BLaER1 (cell line): ENCODE measurements at regions not wholly inside any gene's neighbourhood (a gene's known extent, or its start where the extent isn't known, plus 50 kb on each side); places are given as distances from the start of the nearest gene placed in this dataset.

ENCODE experiments used
- H3K27ac ChIP-seq: shearing (Covaris generic); formaldehyde crosslinking; 2 replicates; pipeline ENCODE4 v1.8.1; 2022
- H3K27me3 ChIP-seq: shearing (Covaris generic); formaldehyde crosslinking; 2 replicates; pipeline ENCODE4 v1.8.1; 2022
- H3K36me3 ChIP-seq: shearing (Covaris generic); formaldehyde crosslinking; 2 replicates; pipeline ENCODE4 v1.8.1; 2022
- H3K4me1 ChIP-seq: shearing (Covaris generic); formaldehyde crosslinking; 2 replicates; pipeline ENCODE4 v1.8.1; 2022
- H3K4me2 ChIP-seq: shearing (Covaris generic); formaldehyde crosslinking; 2 replicates; pipeline ENCODE4 v1.8.1; 2022
- H3K4me3 ChIP-seq: shearing (Covaris generic); formaldehyde crosslinking; 2 replicates; pipeline ENCODE4 v1.8.1; 2022
- H3K9ac ChIP-seq: shearing (Covaris generic); formaldehyde crosslinking; 2 replicates; pipeline ENCODE4 v1.8.1; 2022
- H3K9me3 ChIP-seq: shearing (Covaris generic); formaldehyde crosslinking; 2 replicates; pipeline ENCODE4 v1.8.1; 2022
- H4K20me1 ChIP-seq: shearing (Covaris generic); formaldehyde crosslinking; 2 replicates; pipeline ENCODE4 v1.8.1; 2022
- Cebpa-rat ChIP-seq: shearing (Covaris generic); IDR thresholded peaks from 2 replicates; pipeline ENCODE4 v1.8.1; 2022

- H3K36me3 ChIP-seq = no peaks in the 10 kb centered on the region
- H3K4me1 ChIP-seq = peaks cover 62% of the 10 kb centered on the region
- no peak overlapping the region for H3K9ac ChIP-seq
- H3K27ac ChIP-seq = no peak overlapping the region
- TF ChIP-seq Cebpa-rat = no peak
- H4K20me1 ChIP-seq = no peaks in the 10 kb centered on the region
- peak overlapping the region; percentile 95 for H3K4me2 ChIP-seq
- peak overlapping the region; percentile 65 for H3K4me3 ChIP-seq
- no peaks in the 10 kb centered on the region for H3K27me3 ChIP-seq
- H3K9me3 ChIP-seq = no peaks in the 10 kb centered on the region
Measured at GRCh38 chr17:73953206-73954033, 250.1 kb upstream of the RPL38 start.

GRCh38 chr17:73954951-73955350 is 248.5 kb upstream of the RPL38 start:
- no peaks in the 10 kb centered on the region for H4K20me1 ChIP-seq
- H3K9ac ChIP-seq = no peak overlapping the region
- no peaks in the 10 kb centered on the region for H3K9me3 ChIP-seq
- peaks cover 49% of the 10 kb centered on the region for H3K4me1 ChIP-seq
- no peak for TF ChIP-seq Cebpa-rat
- H3K27ac ChIP-seq = no peak overlapping the region
- no peaks in the 10 kb centered on the region for H3K27me3 ChIP-seq
- no peak overlapping the region for H3K4me3 ChIP-seq
- no peak overlapping the region for H3K4me2 ChIP-seq
- no peaks in the 10 kb centered on the region for H3K36me3 ChIP-seq

GRCh38 chr17:73955616-73956015 is 247.9 kb upstream of the RPL38 start:
- H3K36me3 ChIP-seq = no peaks in the 10 kb centered on the region
- H3K27ac ChIP-seq = no peak overlapping the region
- no peak overlapping the region for H3K4me2 ChIP-seq
- TF ChIP-seq Cebpa-rat = no peak
- no peaks in the 10 kb centered on the region for H3K27me3 ChIP-seq
- peaks cover 6% of the 10 kb centered on the region for H3K9me3 ChIP-seq
- H3K4me1 ChIP-seq = peaks cover 42% of the 10 kb centered on the region
- no peaks in the 10 kb centered on the region for H4K20me1 ChIP-seq
- H3K4me3 ChIP-seq = no peak overlapping the region
- no peak overlapping the region for H3K9ac ChIP-seq

- Histone ChIP-seq H3K4me1 (peaks cover 37% of the 10 kb centered on the region), H4K20me1 (no peaks in the 10 kb centered on the region), H3K36me3 (no peaks in the 10 kb centered on the region), H3K9ac (no peak overlapping the region), H3K4me2 (no peak overlapping the region), H3K9me3 (peaks cover 12% of the 10 kb centered on the region), H3K27me3 (no peaks in the 10 kb centered on the region), H3K4me3 (no peak overlapping the region), H3K27ac (no peak overlapping the region)
- TF ChIP-seq Cebpa-rat = no peak
Measured at GRCh38 chr17:73956169-73956568, 247.3 kb upstream of the RPL38 start.

GRCh38 chr17:73956595-73957465 is 246.6 kb upstream of the RPL38 start:
- no peaks in the 10 kb centered on the region for H4K20me1 ChIP-seq
- no peaks in the 10 kb centered on the region for H3K36me3 ChIP-seq
- H3K4me2 ChIP-seq = 0 out of 2 replicates have a peak overlapping the region, but pooled peaks have one; percentile 27
- no peaks in the 10 kb centered on the region for H3K27me3 ChIP-seq
- H3K9ac ChIP-seq = no peak overlapping the region
- TF ChIP-seq Cebpa-rat = no peak
- H3K4me1 ChIP-seq = peaks cover 30% of the 10 kb centered on the region
- H3K4me3 ChIP-seq = no peak overlapping the region
- H3K9me3 ChIP-seq = peaks cover 13% of the 10 kb centered on the region
- H3K27ac ChIP-seq = no peak overlapping the region

- TF ChIP-seq Cebpa-rat = no peak
- H3K4me2 ChIP-seq = peak overlapping the region; percentile 27
- H3K9me3 ChIP-seq = peaks cover 13% of the 10 kb centered on the region
- no peak overlapping the region for H3K4me3 ChIP-seq
- H3K36me3 ChIP-seq = no peaks in the 10 kb centered on the region
- no peaks in the 10 kb centered on the region for H4K20me1 ChIP-seq
- H3K9ac ChIP-seq = no peak overlapping the region
- no peak overlapping the region for H3K27ac ChIP-seq
- no peaks in the 10 kb centered on the region for H3K27me3 ChIP-seq
- peaks cover 23% of the 10 kb centered on the region for H3K4me1 ChIP-seq
Measured at GRCh38 chr17:73957564-73957963, 245.9 kb upstream of the RPL38 start.

- Histone ChIP-seq H4K20me1 (no peaks in the 10 kb centered on the region), H3K4me2 (no peak overlapping the region), H3K27ac (no peak overlapping the region), H3K36me3 (no peaks in the 10 kb centered on the region), H3K4me3 (no peak overlapping the region), H3K9ac (no peak overlapping the region), H3K27me3 (no peaks in the 10 kb centered on the region), H3K4me1 (peaks cover 16% of the 10 kb centered on the region), H3K9me3 (peaks cover 13% of the 10 kb centered on the region)
- TF ChIP-seq Cebpa-rat = 0 out of 2 replicates have a peak, but pooled peaks have one; percentile 11
Measured at GRCh38 chr17:73958453-73958852, 245.0 kb upstream of the RPL38 start.

- Histone ChIP-seq H3K27ac (no peak overlapping the region), H3K4me2 (no peak overlapping the region), H3K27me3 (no peaks in the 10 kb centered on the region), H3K4me3 (no peak overlapping the region), H3K4me1 (peaks cover 16% of the 10 kb centered on the region), H3K9me3 (peaks cover 30% of the 10 kb centered on the region), H3K9ac (no peak overlapping the region), H3K36me3 (no peaks in the 10 kb centered on the region), H4K20me1 (no peaks in the 10 kb centered on the region)
- no peak for TF ChIP-seq Cebpa-rat
Measured at GRCh38 chr17:73960469-73960868, 243.0 kb upstream of the RPL38 start.

- no peak for TF ChIP-seq Cebpa-rat
- no peak overlapping the region for H3K4me3 ChIP-seq
- no peaks in the 10 kb centered on the region for H3K36me3 ChIP-seq
- no peak overlapping the region for H3K4me2 ChIP-seq
- no peaks in the 10 kb centered on the region for H3K27me3 ChIP-seq
- H3K9me3 ChIP-seq = peaks cover 37% of the 10 kb centered on the region
- H4K20me1 ChIP-seq = no peaks in the 10 kb centered on the region
- no peak overlapping the region for H3K9ac ChIP-seq
- H3K4me1 ChIP-seq = peaks cover 7% of the 10 kb centered on the region
- H3K27ac ChIP-seq = no peak overlapping the region
Measured at GRCh38 chr17:73962308-73962707, 241.2 kb upstream of the RPL38 start.

- TF ChIP-seq Cebpa-rat = no peak
- no peaks in the 10 kb centered on the region for H3K36me3 ChIP-seq
- peaks cover 16% of the 10 kb centered on the region for H3K4me1 ChIP-seq
- peaks cover 24% of the 10 kb centered on the region for H3K9me3 ChIP-seq
- H3K27me3 ChIP-seq = no peaks in the 10 kb centered on the region
- H3K27ac ChIP-seq = no peak overlapping the region
- H3K4me2 ChIP-seq = no peak overlapping the region
- no peak overlapping the region for H3K9ac ChIP-seq
- no peaks in the 10 kb centered on the region for H4K20me1 ChIP-seq
- H3K4me3 ChIP-seq = no peak overlapping the region
Measured at GRCh38 chr17:73968680-73969079, 234.8 kb upstream of the RPL38 start.
